NCI-H2196 treated with DMSO at 0.1 percent for 48 hours (cell line): ENCODE measurements at regions not wholly inside any gene's neighbourhood (a gene's known extent, or its start where the extent isn't known, plus 50 kb on each side); places are given as distances from the start of the nearest gene placed in this dataset.
"Not testable (repeated sequence)": the region's sequence is repeated elsewhere in the genome, so short reads cannot be mapped to it uniquely, and the experiment has no call there.

Experiments used
- DNase-seq: peaks from one replicate; lab custom pipeline; 2025; ENCODE audit not compliant: unreplicated experiment; lab: John Stamatoyannopoulos, UW

GRCh38 chr4:99763635-99764101, 53.0 kb upstream of the DAPP1 start:
- no peak for DNase-seq

- DNase-seq = no peak
Observed at GRCh38 chr4:99762728-99763127, 53.9 kb upstream of the DAPP1 start.

GRCh38 chr4:99759988-99760387, 56.6 kb upstream of the DAPP1 start:
- DNase-seq = no peak

- DNase-seq = no peak
Observed at GRCh38 chr4:99759346-99759984, 57.2 kb upstream of the DAPP1 start.

GRCh38 chr4:99755223-99755944, 61.2 kb upstream of the DAPP1 start:
- DNase-seq = no peak

GRCh38 chr4:99754756-99755155, 61.9 kb upstream of the DAPP1 start:
- DNase-seq = no peak

GRCh38 chr4:99753931-99754330, 62.7 kb upstream of the DAPP1 start:
- DNase-seq = no peak

GRCh38 chr4:99749445-99750391, 66.9 kb upstream of the DAPP1 start:
- DNase-seq = no peak

GRCh38 chr4:99746443-99746842, 70.2 kb upstream of the DAPP1 start:
- DNase-seq = no peak

- DNase-seq = no peak
Observed at GRCh38 chr4:99736846-99737245, 79.2 kb upstream of the C4orf54 start.

GRCh38 chr4:99735822-99736221, 78.2 kb upstream of the C4orf54 start:
- DNase-seq = no peak

- DNase-seq = no peak
Observed at GRCh38 chr4:99734583-99735322, 77.1 kb upstream of the C4orf54 start.

GRCh38 chr4:99733455-99733854, 75.8 kb upstream of the C4orf54 start:
- DNase-seq = not testable (repeated sequence)

- no peak for DNase-seq
Observed at GRCh38 chr4:99729186-99729585, 71.6 kb upstream of the C4orf54 start.

- no peak for DNase-seq
Observed at GRCh38 chr4:99724067-99724466, 66.4 kb upstream of the C4orf54 start.

GRCh38 chr4:99723612-99724011, 66.0 kb upstream of the C4orf54 start:
- peak; percentile 12 for DNase-seq

GRCh38 chr4:99722725-99723124, 65.1 kb upstream of the C4orf54 start:
- DNase-seq = no peak

GRCh38 chr4:99722006-99722405, 64.4 kb upstream of the C4orf54 start:
- DNase-seq = no peak

GRCh38 chr4:99720206-99720605, 62.6 kb upstream of the C4orf54 start:
- DNase-seq = no peak

GRCh38 chr4:99716996-99717395, 59.4 kb upstream of the C4orf54 start:
- no peak for DNase-seq

GRCh38 chr4:99715286-99715685, 57.7 kb upstream of the C4orf54 start:
- DNase-seq = no peak
